Colonic mucosa (tissue), 4 donors: ENCODE measurements at regions not wholly inside any gene's neighbourhood (a gene's known extent, or its start where the extent isn't known, plus 50 kb on each side); places are given as distances from the start of the nearest gene placed in this dataset.
"Not testable (repeated sequence)": the region's sequence is repeated elsewhere in the genome, so short reads cannot be mapped to it uniquely, and the experiment has no call there.

Source experiments
- DNase-seq: peaks from one replicate; pipeline ENCODE4 v3.0.0-alpha.2; 2020
- H3K27ac ChIP-seq: fragments of 200-600 bp; one replicate; pipeline ENCODE4 v1.8.0; 2021
- H3K27me3 ChIP-seq: fragments of 200-600 bp; one replicate; pipeline ENCODE4 v1.8.0; 2021
- H3K36me3 ChIP-seq: fragments of 200-600 bp; one replicate; pipeline ENCODE4 v1.8.0; 2021
- H3K4me1 ChIP-seq: fragments of 200-600 bp; one replicate; pipeline ENCODE4 v1.8.0; 2021; ENCODE audit warnings: mild to moderate bottlenecking
- H3K4me3 ChIP-seq: fragments of 200-600 bp; one replicate; pipeline ENCODE4 v1.8.0; 2021
- H3K9ac ChIP-seq, 2 donors: one replicate each; pipeline ENCODE4 v1.7.0; 2013; ENCODE audit warnings: control low read depth in 2 of 2, low read depth in 2 of 2, low read length in 2 of 2
- H3K9me3 ChIP-seq: fragments of 200-600 bp; one replicate; pipeline ENCODE4 v1.8.0; 2021
- CTCF ChIP-seq: fragments of 200-600 bp; IDR thresholded peaks from one replicate; pipeline ENCODE4 v1.8.0; 2022; ENCODE audit warnings: antibody characterized with exemption, mild to moderate bottlenecking
- intact Hi-C: fragments of 100-400 bp; cut with DNase I; formaldehyde crosslinking; loops from one replicate; pipeline ENCODE4 v1.14.1; 2022
- donor health status: healthy.
- donor health status: DM: no; HTN: no; CAD: no.
- donor health status: DM: no; HTN: no; CAD: no.

- H3K36me3 ChIP-seq, H3K4me3 ChIP-seq, H3K4me1 ChIP-seq, H3K27ac ChIP-seq, H3K27me3 ChIP-seq, intact Hi-C loops, H3K9me3 ChIP-seq, H3K9ac ChIP-seq: not testable (repeated sequence)
- peak; percentile 70 for TF ChIP-seq CTCF
- peak; percentile 42 for DNase-seq
Observed at GRCh38 chr17:77066726-77067409, 73.9 kb upstream of the SEC14L1 start.

GRCh38 chr17:77068915-77069314 is 71.9 kb upstream of the SEC14L1 start:
- no peaks in the 10 kb centered on the region for H3K4me1 ChIP-seq
- no peak overlapping the region for H3K9ac ChIP-seq
- H3K4me3 ChIP-seq = no peak overlapping the region
- no peaks in the 10 kb centered on the region for H3K27me3 ChIP-seq
- intact Hi-C loops = no loop called here
- DNase-seq = no peak
- no peak overlapping the region for H3K27ac ChIP-seq
- no peak for TF ChIP-seq CTCF
- no peaks in the 10 kb centered on the region for H3K36me3 ChIP-seq
- H3K9me3 ChIP-seq = no peaks in the 10 kb centered on the region

GRCh38 chr17:77070888-77071279 is 69.9 kb upstream of the SEC14L1 start:
- Histone ChIP-seq H3K36me3 (no peaks in the 10 kb centered on the region), H3K27me3 (no peaks in the 10 kb centered on the region), H3K4me3 (no peak overlapping the region), H3K27ac (no peak overlapping the region), H3K9me3 (no peaks in the 10 kb centered on the region), H3K4me1 (no peaks in the 10 kb centered on the region), H3K9ac (no peak overlapping the region)
- DNase-seq = no peak
- no peak for TF ChIP-seq CTCF
- intact Hi-C loops = no loop called here

- DNase-seq = no peak
- intact Hi-C loops = no loop called here
- Histone ChIP-seq H3K4me1 (no peaks in the 10 kb centered on the region), H3K27ac (no peak overlapping the region), H3K36me3 (no peaks in the 10 kb centered on the region), H3K27me3 (no peaks in the 10 kb centered on the region), H3K9me3 (no peaks in the 10 kb centered on the region), H3K9ac (no peak overlapping the region), H3K4me3 (no peak overlapping the region)
- no peak for TF ChIP-seq CTCF
Observed at GRCh38 chr17:77071925-77072490, 68.8 kb upstream of the SEC14L1 start.

- Histone ChIP-seq H3K36me3 (no peaks in the 10 kb centered on the region), H3K4me3 (no peak overlapping the region), H3K27ac (no peak overlapping the region), H3K4me1 (no peaks in the 10 kb centered on the region), H3K27me3 (no peaks in the 10 kb centered on the region), H3K9ac (no peak overlapping the region), H3K9me3 (no peaks in the 10 kb centered on the region)
- no peak for DNase-seq
- TF ChIP-seq CTCF = no peak
- intact Hi-C loops = no loop called here
Observed at GRCh38 chr17:77072670-77073069, 68.1 kb upstream of the SEC14L1 start.
